ENCODE measurements at regions not wholly inside any gene's neighbourhood (a gene's known extent, or its start where the extent isn't known, plus 50 kb on each side); places are given as distances from the start of the nearest gene placed in this dataset.

DNA sequence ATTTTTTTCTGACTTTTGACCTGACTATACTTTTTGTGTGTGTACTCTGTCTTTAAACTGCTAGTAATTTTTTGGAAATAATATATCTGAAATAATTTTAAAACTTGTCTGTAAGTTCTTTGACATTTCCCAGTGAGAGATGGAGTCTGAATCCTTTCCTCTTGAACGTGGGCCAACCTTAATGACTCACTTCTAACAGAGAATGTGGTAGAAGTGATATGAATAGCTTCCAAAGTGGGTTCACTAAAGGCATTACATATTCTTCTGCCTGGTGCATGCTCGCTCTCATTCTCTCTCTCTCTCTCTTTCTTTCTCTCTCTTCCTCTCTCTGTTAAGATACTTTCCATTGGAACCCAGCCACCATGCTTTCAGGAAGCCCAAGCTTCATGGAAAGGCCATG lies 108.7 kb upstream of the FERMT1 start:
- Histone ChIP-seq H3K4me1 (ENCODE audit: insufficient read depth) (no peaks in the 10 kb centered on the region), H3K9me3 (no peaks in the 10 kb centered on the region), H3K36me3 (no peaks in the 10 kb centered on the region), H3K4me3 (no peak overlapping the region), H3K27me3 (no peaks in the 10 kb centered on the region), H3K27ac (no peak overlapping the region)
- no peak for DNase-seq
- intact Hi-C loops (cut with DNase I) = no loop called here
- TF ChIP-seq EP300 (IDR thresholded peaks at IDR 0.05) (no peak), POLR2A (IDR thresholded peaks at IDR 0.05) (no peak)
- TF ChIP-seq, protein P1, sequence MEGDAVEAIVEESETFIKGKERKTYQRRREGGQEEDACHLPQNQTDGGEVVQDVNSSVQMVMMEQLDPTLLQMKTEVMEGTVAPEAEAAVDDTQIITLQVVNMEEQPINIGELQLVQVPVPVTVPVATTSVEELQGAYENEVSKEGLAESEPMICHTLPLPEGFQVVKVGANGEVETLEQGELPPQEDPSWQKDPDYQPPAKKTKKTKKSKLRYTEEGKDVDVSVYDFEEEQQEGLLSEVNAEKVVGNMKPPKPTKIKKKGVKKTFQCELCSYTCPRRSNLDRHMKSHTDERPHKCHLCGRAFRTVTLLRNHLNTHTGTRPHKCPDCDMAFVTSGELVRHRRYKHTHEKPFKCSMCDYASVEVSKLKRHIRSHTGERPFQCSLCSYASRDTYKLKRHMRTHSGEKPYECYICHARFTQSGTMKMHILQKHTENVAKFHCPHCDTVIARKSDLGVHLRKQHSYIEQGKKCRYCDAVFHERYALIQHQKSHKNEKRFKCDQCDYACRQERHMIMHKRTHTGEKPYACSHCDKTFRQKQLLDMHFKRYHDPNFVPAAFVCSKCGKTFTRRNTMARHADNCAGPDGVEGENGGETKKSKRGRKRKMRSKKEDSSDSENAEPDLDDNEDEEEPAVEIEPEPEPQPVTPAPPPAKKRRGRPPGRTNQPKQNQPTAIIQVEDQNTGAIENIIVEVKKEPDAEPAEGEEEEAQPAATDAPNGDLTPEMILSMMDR (IDR thresholded peaks at IDR 0.05) = no peak
- WGBS, 3 donors = 40 to 52% (median 46%) methylated on average over 2 of the region's 2 CpGs

DNA sequence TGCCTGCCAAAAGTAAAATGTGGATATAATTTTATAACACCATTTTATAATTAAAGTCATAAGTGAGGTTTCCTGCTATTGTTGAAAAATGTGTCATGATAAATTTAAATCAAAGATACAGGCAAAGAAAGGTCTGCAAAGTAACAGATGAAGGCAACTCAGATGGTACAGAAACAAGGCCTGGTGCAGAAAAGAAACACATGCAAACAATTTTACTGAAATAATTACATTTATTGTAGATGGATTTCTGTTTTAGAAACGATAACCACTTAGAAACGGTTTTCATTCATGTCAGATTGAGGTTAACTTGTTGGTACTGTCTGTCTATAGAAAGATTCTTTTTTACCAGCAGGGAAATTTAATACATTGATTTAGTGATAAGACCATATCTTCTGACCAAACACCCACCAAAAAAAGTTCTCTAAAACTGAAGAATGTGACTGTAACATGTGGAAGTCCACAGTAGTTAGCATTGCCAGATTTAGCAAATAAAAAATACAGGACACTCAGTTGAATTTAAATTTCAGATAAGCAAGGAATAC lies 105.5 kb upstream of the FERMT1 start:
- no peaks in the 10 kb centered on the region for H3K9me3 ChIP-seq

DNA sequence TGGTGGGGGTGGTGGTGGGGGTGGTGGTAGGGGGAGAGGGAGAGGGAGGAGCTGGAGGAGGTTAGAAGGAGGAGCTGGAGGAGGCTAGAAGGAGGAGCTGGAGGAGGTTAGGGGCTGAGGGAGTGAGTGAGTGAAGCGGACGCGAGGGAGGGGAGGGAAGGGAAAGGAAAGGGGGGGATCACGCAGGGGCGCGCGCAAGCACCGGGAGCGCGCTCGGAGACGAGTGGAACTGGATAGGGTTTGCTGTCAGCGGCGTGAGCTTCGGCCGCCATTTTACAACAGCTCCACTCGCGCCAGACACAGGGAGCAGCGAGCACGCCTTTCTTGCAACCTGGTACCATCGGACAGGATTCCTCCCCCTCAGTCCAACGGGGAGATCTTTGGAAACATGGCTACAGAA lies 90.5 kb upstream of the FERMT1 start:
- Histone ChIP-seq H3K36me3 (no peaks in the 10 kb centered on the region), H3K9me3 (no peaks in the 10 kb centered on the region), H3K4me3 (no peak overlapping the region), H3K27ac (no peak overlapping the region), H3K4me1 (ENCODE audit: insufficient read depth) (no peaks in the 10 kb centered on the region), H3K27me3 (no peaks in the 10 kb centered on the region)
- intact Hi-C loops (cut with DNase I) = no loop called here
- WGBS, 3 donors = 95 to 96% (median 95%) methylated on average over 22 of the region's 22 CpGs
- no peak for DNase-seq
- TF ChIP-seq EP300 (IDR thresholded peaks at IDR 0.05) = no peak
- no peak for TF ChIP-seq POLR2A (IDR thresholded peaks at IDR 0.05)
- TF ChIP-seq, protein P1 (IDR thresholded peaks at IDR 0.05) = no peak

More for the DNA sequence above, 105.5 kb upstream of the FERMT1 start:
- no peaks in the 10 kb centered on the region for H3K27me3 ChIP-seq
- no peak overlapping the region for H3K27ac ChIP-seq
- no peaks in the 10 kb centered on the region for H3K4me1 ChIP-seq (ENCODE audit: insufficient read depth)
- intact Hi-C loops (cut with DNase I) = no loop called here
- DNase-seq = no peak
- H3K36me3 ChIP-seq = no peaks in the 10 kb centered on the region
- TF ChIP-seq POLR2A (IDR thresholded peaks at IDR 0.05) (no peak), EP300 (IDR thresholded peaks at IDR 0.05) (no peak)
- TF ChIP-seq, protein P1 (IDR thresholded peaks at IDR 0.05) = no peak
- WGBS, 3 donors = 53 to 72% (median 69%) methylated on average over 2 of the region's 2 CpGs
- H3K4me3 ChIP-seq = no peak overlapping the region

DNA sequence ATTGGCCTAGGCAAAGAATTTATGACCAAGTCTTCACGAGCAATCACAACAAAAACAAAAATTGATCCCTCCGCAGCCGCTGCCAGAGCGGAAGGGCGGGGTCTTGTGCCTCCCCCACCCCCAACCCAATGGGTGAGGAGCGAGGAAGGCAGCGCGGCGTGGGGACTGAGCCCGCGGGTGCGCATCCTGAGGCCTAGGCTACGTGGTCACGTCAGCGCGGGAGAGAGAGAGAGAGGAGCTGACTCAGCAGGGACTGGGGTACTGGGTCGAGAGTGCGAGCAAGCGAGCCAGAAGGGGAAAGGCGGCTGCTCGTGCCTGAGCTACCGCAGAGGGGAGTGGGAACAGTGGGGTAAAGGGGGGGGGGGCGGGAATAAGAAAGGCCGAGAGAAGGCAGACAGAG lies 90.1 kb upstream of the FERMT1 start:
- 92 to 94% (median 94%) methylated on average over 23 to 24 of the region's 24 CpGs for WGBS, 3 donors

More for the DNA sequence above, 90.1 kb upstream of the FERMT1 start:
- H3K36me3 ChIP-seq = no peaks in the 10 kb centered on the region
- H3K27ac ChIP-seq = no peak overlapping the region
- H3K27me3 ChIP-seq = no peaks in the 10 kb centered on the region
- TF ChIP-seq POLR2A (IDR thresholded peaks at IDR 0.05) (no peak), EP300 (IDR thresholded peaks at IDR 0.05) (no peak)
- TF ChIP-seq, protein P1 (IDR thresholded peaks at IDR 0.05) = no peak
- no peak for DNase-seq
- H3K4me3 ChIP-seq = no peak overlapping the region
- no peaks in the 10 kb centered on the region for H3K4me1 ChIP-seq (ENCODE audit: insufficient read depth)
- no peaks in the 10 kb centered on the region for H3K9me3 ChIP-seq
- intact Hi-C loops (cut with DNase I) = no loop called here

Data from ovary (tissue), 7 donors.